Esophagus squamous epithelium (tissue), 4 donors: ENCODE measurements at regions not wholly inside any gene's neighbourhood (a gene's known extent, or its start where the extent isn't known, plus 50 kb on each side); places are given as distances from the start of the nearest gene placed in this dataset.

Experiments
- CTCF ChIP-seq, 6 experiments: fragments of 450-650 bp in 4 of 6; fragments of 200-600 bp in 2 of 6; sonication (generic) in 2 of 6; IDR thresholded peaks; one replicate each; pipeline ENCODE4 v1.5.1; 2016 to 2019; ENCODE audit warnings: antibody characterized with exemption in 6 of 6, mild to moderate bottlenecking in 4 of 6, moderate library complexity in 4 of 6
- POLR2A ChIP-seq, 4 donors: fragments of 450-650 bp; IDR thresholded peaks; one replicate each; pipeline ENCODE4 v1.6.1; 2017; ENCODE audit warnings: antibody characterized with exemption in 4 of 4, mild to moderate bottlenecking in 4 of 4, moderate library complexity in 3 of 4

GRCh38 chr6:150686566-150686965 lies 86.9 kb downstream of the PLEKHG1 start:
- TF ChIP-seq POLR2A (IDR thresholded peaks at IDR 0.05) (no peak), CTCF (IDR thresholded peaks at IDR 0.05) (no peak)
